Neuron (in vitro differentiated cells): ENCODE measurements at regions not wholly inside any gene's neighbourhood (a gene's known extent, or its start where the extent isn't known, plus 50 kb on each side); places are given as distances from the start of the nearest gene placed in this dataset.
"Not testable (repeated sequence)": the region's sequence is repeated elsewhere in the genome, so short reads cannot be mapped to it uniquely, and the experiment has no call there.

Source experiments
- H2AFZ ChIP-seq: one replicate; pipeline ENCODE4 v1.6.1; 2013; ENCODE audit warnings: low read depth, mild to moderate bottlenecking, inconsistent platforms, low read length, moderate library complexity
- H3K27me3 ChIP-seq: one replicate; pipeline ENCODE4 v1.6.1; 2013; ENCODE audit warnings: low read length; ENCODE audit not compliant: insufficient read depth
- H3K36me3 ChIP-seq: one replicate; pipeline ENCODE4 v1.6.1; 2013; ENCODE audit warnings: low read length; ENCODE audit not compliant: insufficient read depth
- H3K4me1 ChIP-seq: one replicate; pipeline ENCODE4 v1.6.1; 2013; ENCODE audit warnings: low read length; ENCODE audit not compliant: insufficient read depth
- H3K4me3 ChIP-seq: 2 replicates; pipeline ENCODE4 v1.5.1; 2013; ENCODE audit warnings: mild to moderate bottlenecking, low read length, moderate library complexity
- H3K9me3 ChIP-seq: one replicate; pipeline ENCODE4 v1.6.1; 2013; ENCODE audit warnings: low read length

- Histone ChIP-seq H3K9me3 (no peaks in the 10 kb centered on the region), H3K4me3 (no peak overlapping the region), H3K36me3 (no peaks in the 10 kb centered on the region), H2AFZ (no peak overlapping the region), H3K27me3 (no peaks in the 10 kb centered on the region), H3K4me1 (peaks cover 7% of the 10 kb centered on the region)
Observed at GRCh38 chr6:165837948-165838745, 175.1 kb upstream of the PDE10A start.

DNA sequence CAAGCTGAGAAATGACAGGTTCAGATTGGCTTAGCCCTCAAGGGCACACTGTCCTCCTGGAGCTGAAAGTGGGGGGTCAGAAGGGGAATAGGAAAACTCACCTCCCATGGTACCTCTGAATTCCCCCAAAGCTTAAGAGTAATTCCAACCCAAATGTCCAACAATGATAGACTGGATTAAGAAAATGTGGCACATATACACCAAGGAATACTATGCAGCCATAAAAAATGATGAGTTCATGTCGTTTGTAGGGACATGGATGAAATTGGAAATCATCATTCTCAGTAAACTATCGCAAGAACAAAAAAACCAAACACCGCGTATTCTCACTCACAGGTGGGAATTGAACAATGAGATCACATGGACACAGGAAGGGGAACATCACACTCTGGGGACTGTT, 173.6 kb upstream of the PDE10A start:
- H3K9me3 ChIP-seq, H3K4me1 ChIP-seq: not testable (repeated sequence)

GRCh38 chr6:165835410-165835851, 172.4 kb upstream of the PDE10A start:
- no peak overlapping the region for H3K4me3 ChIP-seq

More for the DNA sequence above, 173.6 kb upstream of the PDE10A start:
- not testable (repeated sequence) for H3K36me3 ChIP-seq, H3K4me3 ChIP-seq, H2AFZ ChIP-seq, H3K27me3 ChIP-seq

GRCh38 chr6:165834613-165835259, 171.7 kb upstream of the PDE10A start:
- Histone ChIP-seq H3K9me3 (no peaks in the 10 kb centered on the region), H2AFZ (no peak overlapping the region), H3K4me1 (no peaks in the 10 kb centered on the region), H3K4me3 (no peak overlapping the region), H3K36me3 (no peaks in the 10 kb centered on the region), H3K27me3 (no peaks in the 10 kb centered on the region)

More at GRCh38 chr6:165835410-165835851, 172.4 kb upstream of the PDE10A start:
- Histone ChIP-seq H3K36me3 (no peaks in the 10 kb centered on the region), H2AFZ (no peak overlapping the region), H3K9me3 (no peaks in the 10 kb centered on the region), H3K27me3 (no peaks in the 10 kb centered on the region), H3K4me1 (no peaks in the 10 kb centered on the region)

GRCh38 chr6:165833355-165833754, 170.3 kb upstream of the PDE10A start:
- Histone ChIP-seq H3K4me1 (no peaks in the 10 kb centered on the region), H3K9me3 (no peaks in the 10 kb centered on the region), H3K36me3 (no peaks in the 10 kb centered on the region), H2AFZ (no peak overlapping the region), H3K4me3 (no peak overlapping the region), H3K27me3 (no peaks in the 10 kb centered on the region)

GRCh38 chr6:165831812-165832510, 168.9 kb upstream of the PDE10A start:
- no peaks in the 10 kb centered on the region for H3K36me3 ChIP-seq
- no peaks in the 10 kb centered on the region for H3K9me3 ChIP-seq
- no peak overlapping the region for H3K4me3 ChIP-seq
- no peaks in the 10 kb centered on the region for H3K4me1 ChIP-seq
- H3K27me3 ChIP-seq: no peaks in the 10 kb centered on the region
- no peak overlapping the region for H2AFZ ChIP-seq

GRCh38 chr6:165830761-165831160, 167.7 kb upstream of the PDE10A start:
- H3K36me3 ChIP-seq: no peaks in the 10 kb centered on the region
- no peaks in the 10 kb centered on the region for H3K9me3 ChIP-seq
- H2AFZ ChIP-seq: no peak overlapping the region
- no peaks in the 10 kb centered on the region for H3K4me1 ChIP-seq
- H3K4me3 ChIP-seq: no peak overlapping the region
- H3K27me3 ChIP-seq: no peaks in the 10 kb centered on the region

DNA sequence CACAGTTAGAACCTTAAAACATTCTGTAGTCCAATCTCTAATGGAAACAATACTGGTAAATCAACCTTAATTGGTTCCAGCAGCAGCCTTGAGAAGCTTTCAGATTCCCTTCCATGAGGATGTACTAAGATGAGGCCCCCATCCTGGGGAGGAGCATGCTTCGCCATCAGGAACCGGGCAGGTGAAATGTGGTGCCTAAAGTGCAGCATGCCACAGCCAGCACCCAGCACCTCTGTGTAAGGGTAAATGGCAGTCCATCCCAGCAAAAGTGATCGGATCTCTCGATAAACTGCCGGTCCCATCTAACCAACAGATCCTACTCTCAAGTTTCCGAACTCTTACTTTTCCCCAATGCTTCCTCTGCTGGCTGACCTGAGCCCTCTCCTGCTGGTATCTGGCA, 166.3 kb upstream of the PDE10A start:
- Histone ChIP-seq H3K36me3 (no peaks in the 10 kb centered on the region), H3K4me1 (peaks cover 7% of the 10 kb centered on the region), H2AFZ (no peak overlapping the region), H3K4me3 (no peak overlapping the region), H3K9me3 (no peaks in the 10 kb centered on the region), H3K27me3 (no peaks in the 10 kb centered on the region)

DNA sequence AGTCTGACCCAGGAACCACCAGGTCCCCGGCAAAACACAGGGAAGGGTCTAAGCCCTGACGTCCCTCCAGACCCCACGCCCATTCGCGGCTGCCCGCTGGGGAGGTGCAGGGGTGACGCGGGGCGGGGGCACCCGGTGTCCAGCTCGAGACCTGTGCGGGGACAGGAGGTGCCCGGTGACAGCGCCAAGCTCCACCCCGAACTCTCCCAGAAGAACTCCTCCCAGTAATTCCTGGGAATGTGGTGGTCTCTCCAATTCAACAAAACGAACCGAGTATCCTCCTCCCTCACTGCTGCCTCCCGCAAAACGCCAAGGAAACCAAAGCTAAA, 164.1 kb upstream of the PDE10A start:
- H2AFZ ChIP-seq: no peak overlapping the region

DNA sequence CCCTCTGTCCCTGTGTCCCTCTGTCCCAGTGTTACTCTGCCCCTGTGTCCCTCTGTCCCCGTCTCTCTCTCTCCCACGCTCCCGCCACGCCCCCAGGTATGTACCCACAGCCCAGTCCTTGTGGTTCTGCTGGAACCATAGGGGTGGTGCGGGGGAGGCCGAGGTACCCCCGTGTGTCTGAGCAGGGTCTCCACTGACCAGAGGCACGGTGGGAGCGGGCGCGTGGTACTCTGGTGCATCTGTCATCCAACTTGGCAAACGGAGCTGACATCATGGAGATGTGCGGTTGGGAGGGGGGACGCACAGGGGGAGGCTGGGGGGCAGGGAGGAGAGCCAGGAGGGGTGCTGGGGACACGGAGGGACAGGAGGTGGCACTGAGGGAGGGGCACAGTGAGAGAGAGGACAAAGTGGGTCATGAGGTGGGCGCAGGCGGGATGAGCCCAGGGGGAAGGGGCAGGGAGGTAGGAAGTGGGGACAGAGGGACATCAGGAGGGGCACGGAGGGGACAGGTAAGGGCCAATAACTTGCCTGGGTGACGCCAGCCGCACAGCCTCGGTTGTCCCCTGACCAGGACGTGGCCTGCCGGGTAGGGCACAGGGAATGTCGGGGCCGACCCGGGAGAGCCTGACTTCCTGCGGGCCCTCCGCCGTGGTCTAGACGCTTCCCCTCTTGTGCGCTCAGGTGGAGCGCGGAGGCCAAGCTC, 163.6 kb upstream of the PDE10A start:
- no peak overlapping the region for H2AFZ ChIP-seq
- H3K27me3 ChIP-seq: no peaks in the 10 kb centered on the region
- H3K36me3 ChIP-seq: no peaks in the 10 kb centered on the region
- H3K9me3 ChIP-seq: no peaks in the 10 kb centered on the region
- peaks cover 7% of the 10 kb centered on the region for H3K4me1 ChIP-seq
- H3K4me3 ChIP-seq: no peak overlapping the region

More for the DNA sequence above, 164.1 kb upstream of the PDE10A start:
- no peaks in the 10 kb centered on the region for H3K36me3 ChIP-seq
- no peaks in the 10 kb centered on the region for H3K9me3 ChIP-seq
- H3K27me3 ChIP-seq: no peaks in the 10 kb centered on the region
- H3K4me3 ChIP-seq: no peak overlapping the region
- H3K4me1 ChIP-seq: peaks cover 7% of the 10 kb centered on the region

GRCh38 chr6:165825256-165825815, 162.3 kb upstream of the PDE10A start:
- peaks cover 7% of the 10 kb centered on the region for H3K4me1 ChIP-seq
- H3K27me3 ChIP-seq: no peaks in the 10 kb centered on the region
- no peaks in the 10 kb centered on the region for H3K36me3 ChIP-seq
- no peaks in the 10 kb centered on the region for H3K9me3 ChIP-seq
- no peak overlapping the region for H3K4me3 ChIP-seq
- peak overlapping the region; percentile 35 for H2AFZ ChIP-seq

DNA sequence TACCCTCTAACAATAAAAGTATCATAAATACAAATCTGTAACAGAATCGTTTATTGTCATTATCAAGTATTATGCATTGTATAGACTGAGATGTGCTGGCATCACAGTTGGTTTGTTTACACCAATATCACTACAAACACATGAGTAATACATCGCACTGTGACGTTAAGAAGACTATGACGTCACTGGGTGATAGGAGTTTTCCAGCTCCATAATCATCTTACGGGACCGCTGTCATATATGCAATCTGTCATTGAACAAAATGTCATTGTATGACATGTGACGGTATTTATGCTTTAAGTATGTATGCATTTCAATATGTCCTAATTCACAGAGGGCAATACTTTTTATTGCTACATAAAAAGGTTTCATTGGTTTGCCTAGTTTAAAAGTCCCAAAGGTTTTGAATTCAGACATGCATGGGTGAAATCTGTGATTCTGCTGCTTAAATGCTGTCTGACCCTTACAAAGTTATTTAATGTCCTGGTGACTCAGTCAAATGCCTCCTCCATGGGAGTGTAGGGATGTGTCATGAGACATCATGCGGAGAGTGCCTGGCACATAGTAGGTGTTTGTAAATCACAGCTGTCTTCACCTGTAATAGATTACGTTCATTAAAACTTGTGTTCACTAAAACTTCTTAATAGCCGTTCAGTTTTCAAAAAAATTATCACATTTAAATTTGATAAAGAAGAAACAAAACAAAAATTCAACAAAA, 160.7 kb upstream of the PDE10A start:
- H3K9me3 ChIP-seq: no peaks in the 10 kb centered on the region
- H3K36me3 ChIP-seq: no peaks in the 10 kb centered on the region
- H3K4me1 ChIP-seq: peaks cover 10% of the 10 kb centered on the region
- H3K27me3 ChIP-seq: no peaks in the 10 kb centered on the region
- H2AFZ ChIP-seq: no peak overlapping the region
- no peak overlapping the region for H3K4me3 ChIP-seq
